K562 (cell line): ENCODE measurements at regions not wholly inside any gene's neighbourhood (a gene's known extent, or its start where the extent isn't known, plus 50 kb on each side); places are given as distances from the start of the nearest gene placed in this dataset.

Source experiments
- CAMTA2 ChIP-seq: fragments of 250-450 bp; sonication (Bioruptor Pico); conservative IDR thresholded peaks from 2 replicates; pipeline ENCODE4 v1.5.1; 2022
- CC2D1A ChIP-seq: fragments of 450-650 bp; IDR thresholded peaks from 2 replicates; pipeline ENCODE4 v1.6.1; 2017; ENCODE audit warnings: mild to moderate bottlenecking
- GTF3C2 ChIP-seq: IDR thresholded peaks from 3 replicates; pipeline ENCODE4 v1.6.1; 2011; ENCODE audit warnings: borderline replicate concordance, mild to moderate bottlenecking, moderate library complexity; ENCODE audit not compliant: insufficient read length; ENCODE audit errors: extremely low read depth
- HDAC6 ChIP-seq: IDR thresholded peaks from 2 replicates; pipeline ENCODE4 v1.6.1; 2012; ENCODE audit warnings: low read depth, mild to moderate bottlenecking, control low read depth, inconsistent platforms, low read length, moderate library complexity
- LCOR ChIP-seq: sonication (generic); formaldehyde crosslinking; IDR thresholded peaks from 2 replicates; pipeline ENCODE4 v1.8.0; 2022; ENCODE audit warnings: mild to moderate bottlenecking, missing genetic modification reagents
- MTA3 ChIP-seq: fragments of 450-650 bp; formaldehyde crosslinking; IDR thresholded peaks from 2 replicates; pipeline ENCODE4 v1.6.1; 2017; ENCODE audit warnings: mild to moderate bottlenecking, borderline replicate concordance
- NFIX ChIP-seq: fragments of 250-450 bp; sonication (Bioruptor Pico); IDR thresholded peaks from 2 replicates; pipeline ENCODE4 v1.4.0; 2020; ENCODE audit warnings: low read depth, mild to moderate bottlenecking, moderate library complexity
- PTRF ChIP-seq: fragments of 450-650 bp; IDR thresholded peaks from 2 replicates; pipeline ENCODE4 v1.6.1; 2016; ENCODE audit warnings: mild to moderate bottlenecking, missing genetic modification characterization, missing compliant biosample characterization
- SAFB ChIP-seq: fragments of 200-400 bp; formaldehyde crosslinking; IDR thresholded peaks from 2 replicates; pipeline ENCODE4 v1.6.1; 2017; ENCODE audit warnings: low read depth, low read length, borderline replicate concordance
- SIN3A ChIP-seq, 2 experiments: fragments of 150-350 bp in 1 of 2; IDR thresholded peaks; 2 replicates each; pipeline ENCODE4 v1.6.1; 2011 to 2016; ENCODE audit warnings: borderline replicate concordance in 2 of 2, low read depth in 2 of 2, low read length in 2 of 2, mild to moderate bottlenecking in 2 of 2, moderate library complexity in 2 of 2; ENCODE audit not compliant: control insufficient read depth in 1 of 2
- ZKSCAN8 ChIP-seq: fragments of 200-800 bp; sonication (Bioruptor generic); IDR thresholded peaks from 2 replicates; pipeline ENCODE4 v1.6.1; 2016; ENCODE audit warnings: missing genetic modification characterization, missing compliant biosample characterization
- ZNF436 ChIP-seq: fragments of 250-450, 450-650 bp; sonication (Bioruptor Pico); formaldehyde crosslinking; IDR thresholded peaks from 2 replicates; pipeline ENCODE4 v1.7.0; 2020; ENCODE audit warnings: mild to moderate bottlenecking
- ZNF57 ChIP-seq: fragments of 450-650 bp; formaldehyde crosslinking; IDR thresholded peaks from 2 replicates; pipeline ENCODE4 v1.4.0; 2020; ENCODE audit warnings: mild to moderate bottlenecking, moderate library complexity
- ZNF668 ChIP-seq: fragments of 250-450 bp; sonication (Bioruptor Pico); IDR thresholded peaks from 2 replicates; pipeline ENCODE4 v1.8.0; 2022; ENCODE audit warnings: mild to moderate bottlenecking, inconsistent platforms
- ZNF707 ChIP-seq: fragments of 250-450 bp; sonication (Bioruptor Pico); conservative IDR thresholded peaks from 2 replicates; pipeline ENCODE4 v1.8.0; 2022; ENCODE audit warnings: inconsistent platforms, mild to moderate bottlenecking, moderate library complexity
- ZNF764 ChIP-seq: fragments of 250-450 bp; sonication (Bioruptor Pico); IDR thresholded peaks from 2 replicates; pipeline ENCODE4 v1.4.0; 2020; ENCODE audit warnings: low read depth, mild to moderate bottlenecking, moderate library complexity
- TF ChIP-seq, protein P1 (sequence below): conservative IDR thresholded peaks from 2 replicates; pipeline ENCODE4 v1.6.1; 2011; ENCODE audit warnings: low read depth, mild to moderate bottlenecking, low read length; ENCODE audit not compliant: control insufficient read depth
- TF ChIP-seq, protein P2 (sequence below): fragments of 250-450 bp; sonication (Bioruptor Pico); IDR thresholded peaks from 2 replicates; pipeline ENCODE4 v1.5.0; 2022; ENCODE audit warnings: mild to moderate bottlenecking
- TF ChIP-seq, protein P3 (sequence below): fragments of 450-650 bp; formaldehyde crosslinking; IDR thresholded peaks from 2 replicates; pipeline ENCODE4 v1.4.0; 2020; ENCODE audit warnings: mild to moderate bottlenecking, moderate library complexity

DNA sequence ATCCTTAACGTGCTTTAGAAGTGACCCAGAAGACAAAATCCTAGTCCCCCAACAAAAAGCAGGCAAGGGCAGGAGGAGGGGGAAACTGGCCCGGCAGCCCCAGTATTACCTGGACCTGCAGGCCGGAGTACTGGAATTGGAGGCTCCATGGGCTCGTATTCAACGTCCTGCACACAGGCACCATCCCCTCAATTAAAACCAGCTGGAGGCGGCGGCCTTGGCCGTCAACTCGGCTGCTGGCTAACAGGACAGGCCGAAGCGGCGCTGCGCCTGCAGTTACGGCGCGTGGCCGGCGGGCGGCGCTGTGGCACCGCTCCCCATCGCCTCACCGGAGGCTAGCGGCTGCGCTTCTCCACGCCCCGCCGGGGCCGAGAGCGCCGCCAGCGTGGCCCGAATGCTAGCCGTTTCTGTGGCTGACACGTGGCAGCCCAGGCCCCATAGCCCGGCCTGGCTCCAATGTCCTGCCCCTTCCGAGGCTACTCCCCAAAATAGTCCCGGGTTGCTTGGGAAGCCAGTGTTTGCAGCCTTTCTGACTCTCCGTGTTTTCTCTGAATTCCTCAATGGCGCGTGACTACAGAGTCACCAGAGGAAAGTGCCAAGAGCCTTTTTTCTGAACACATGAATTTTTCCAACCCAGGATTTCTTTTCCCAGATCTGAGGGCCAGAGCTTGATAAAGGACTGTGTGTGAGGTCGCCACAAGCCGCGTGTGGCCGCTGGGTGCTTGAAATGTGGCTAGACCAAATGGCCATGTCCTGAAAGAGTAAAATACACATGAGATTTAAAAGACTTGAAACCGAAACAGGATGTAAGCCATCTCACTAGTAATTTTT, 82.5 kb downstream of the HHIPL2 start (continued):
- TF ChIP-seq GTF3C2 (no peak), SAFB (peak; percentile 62; the same call in 1 of the 2 replicates), NFIX (CRISPR knock-in tag) (no peak), MTA3 (peak; percentile 85), ZNF764 (CRISPR knock-in tag) (no peak; the same call in 1 of the 2 replicates), ZKSCAN8 (CRISPR knock-in tag) (no peak), PTRF (tag) (no peak), LCOR (CRISPR knock-in tag) (peak; percentile 94), HDAC6 (peak; percentile 50; the same call in 1 of the 2 replicates), ZNF57 (CRISPR knock-in tag) (no peak), CAMTA2 (CRISPR knock-in tag) (no peak), ZNF668 (CRISPR knock-in tag) (no peak), ZNF707 (CRISPR knock-in tag) (no peak), ZNF436 (CRISPR knock-in tag) (no peak), CC2D1A (no peak), SIN3A (IDR thresholded peaks at IDR 0.05; ENCODE audit: borderline replicate concordance in 2 of 2, control insufficient read depth in 1 of 2, low read depth in 2 of 2, low read length in 2 of 2) (peak; percentile 64 to 88; a peak in 2 of 4 replicates)
- TF ChIP-seq, protein P1, sequence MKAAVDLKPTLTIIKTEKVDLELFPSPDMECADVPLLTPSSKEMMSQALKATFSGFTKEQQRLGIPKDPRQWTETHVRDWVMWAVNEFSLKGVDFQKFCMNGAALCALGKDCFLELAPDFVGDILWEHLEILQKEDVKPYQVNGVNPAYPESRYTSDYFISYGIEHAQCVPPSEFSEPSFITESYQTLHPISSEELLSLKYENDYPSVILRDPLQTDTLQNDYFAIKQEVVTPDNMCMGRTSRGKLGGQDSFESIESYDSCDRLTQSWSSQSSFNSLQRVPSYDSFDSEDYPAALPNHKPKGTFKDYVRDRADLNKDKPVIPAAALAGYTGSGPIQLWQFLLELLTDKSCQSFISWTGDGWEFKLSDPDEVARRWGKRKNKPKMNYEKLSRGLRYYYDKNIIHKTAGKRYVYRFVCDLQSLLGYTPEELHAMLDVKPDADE = peak; percentile 91
- TF ChIP-seq, protein P2, sequence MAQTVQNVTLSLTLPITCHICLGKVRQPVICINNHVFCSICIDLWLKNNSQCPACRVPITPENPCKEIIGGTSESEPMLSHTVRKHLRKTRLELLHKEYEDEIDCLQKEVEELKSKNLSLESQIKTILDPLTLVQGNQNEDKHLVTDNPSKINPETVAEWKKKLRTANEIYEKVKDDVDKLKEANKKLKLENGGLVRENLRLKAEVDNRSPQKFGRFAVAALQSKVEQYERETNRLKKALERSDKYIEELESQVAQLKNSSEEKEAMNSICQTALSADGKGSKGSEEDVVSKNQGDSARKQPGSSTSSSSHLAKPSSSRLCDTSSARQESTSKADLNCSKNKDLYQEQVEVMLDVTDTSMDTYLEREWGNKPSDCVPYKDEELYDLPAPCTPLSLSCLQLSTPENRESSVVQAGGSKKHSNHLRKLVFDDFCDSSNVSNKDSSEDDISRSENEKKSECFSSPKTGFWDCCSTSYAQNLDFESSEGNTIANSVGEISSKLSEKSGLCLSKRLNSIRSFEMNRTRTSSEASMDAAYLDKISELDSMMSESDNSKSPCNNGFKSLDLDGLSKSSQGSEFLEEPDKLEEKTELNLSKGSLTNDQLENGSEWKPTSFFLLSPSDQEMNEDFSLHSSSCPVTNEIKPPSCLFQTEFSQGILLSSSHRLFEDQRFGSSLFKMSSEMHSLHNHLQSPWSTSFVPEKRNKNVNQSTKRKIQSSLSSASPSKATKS = no peak
- TF ChIP-seq, protein P3, sequence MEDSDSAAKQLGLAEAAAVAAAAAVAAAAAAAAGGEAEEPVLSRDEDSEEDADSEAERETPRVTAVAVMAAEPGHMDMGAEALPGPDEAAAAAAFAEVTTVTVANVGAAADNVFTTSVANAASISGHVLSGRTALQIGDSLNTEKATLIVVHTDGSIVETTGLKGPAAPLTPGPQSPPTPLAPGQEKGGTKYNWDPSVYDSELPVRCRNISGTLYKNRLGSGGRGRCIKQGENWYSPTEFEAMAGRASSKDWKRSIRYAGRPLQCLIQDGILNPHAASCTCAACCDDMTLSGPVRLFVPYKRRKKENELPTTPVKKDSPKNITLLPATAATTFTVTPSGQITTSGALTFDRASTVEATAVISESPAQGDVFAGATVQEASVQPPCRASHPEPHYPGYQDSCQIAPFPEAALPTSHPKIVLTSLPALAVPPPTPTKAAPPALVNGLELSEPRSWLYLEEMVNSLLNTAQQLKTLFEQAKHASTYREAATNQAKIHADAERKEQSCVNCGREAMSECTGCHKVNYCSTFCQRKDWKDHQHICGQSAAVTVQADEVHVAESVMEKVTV = peak; percentile 100
